HUES64 (cell line): ENCODE measurements at regions not wholly inside any gene's neighbourhood (a gene's known extent, or its start where the extent isn't known, plus 50 kb on each side); places are given as distances from the start of the nearest gene placed in this dataset.

Experiments
- H3K27ac ChIP-seq: 2 replicates; pipeline ENCODE4 v1.7.0; 2013; ENCODE audit warnings: low read depth, low read length, inconsistent platforms
- H3K27me3 ChIP-seq: 2 replicates; pipeline ENCODE4 v1.6.1; 2013; ENCODE audit warnings: mild to moderate bottlenecking, low read length; ENCODE audit not compliant: insufficient read depth
- H3K36me3 ChIP-seq: 2 replicates; pipeline ENCODE4 v1.6.1; 2013; ENCODE audit warnings: mild to moderate bottlenecking, low read length; ENCODE audit not compliant: insufficient read depth
- H3K4me1 ChIP-seq: 2 replicates; pipeline ENCODE4 v1.6.1; 2013; ENCODE audit warnings: mild to moderate bottlenecking, low read length, moderate library complexity; ENCODE audit not compliant: insufficient read depth
- H3K4me3 ChIP-seq: 2 replicates; pipeline ENCODE4 v1.5.1; 2013; ENCODE audit warnings: mild to moderate bottlenecking, low read length, moderate library complexity
- H3K9ac ChIP-seq: 2 replicates; pipeline ENCODE4 v1.6.1; 2013; ENCODE audit warnings: mild to moderate bottlenecking, low read depth, low read length
- H3K9me3 ChIP-seq: 2 replicates; pipeline ENCODE4 v1.6.1; 2013; ENCODE audit warnings: low read depth, low read length; ENCODE audit not compliant: insufficient read depth
- WGBS: fragments of 150-250, 120-280 bp; methylation state at CpG from one replicate; pipeline ENCODE4 v1.1.7; 2013; ENCODE audit warnings: missing lambda C conversion rate; 5-methylcytosine and 5-hydroxymethylcytosine counted together

- no peaks in the 10 kb centered on the region for H3K9me3 ChIP-seq
- H3K27me3 ChIP-seq: no peaks in the 10 kb centered on the region
- peaks cover under 1% of the 10 kb centered on the region; the same call in 1 of the 2 replicates for H3K4me1 ChIP-seq
- no peak overlapping the region for H3K27ac ChIP-seq
- no CpG with 5 or more reads among the region's 1 CpG for WGBS
- no peak overlapping the region for H3K4me3 ChIP-seq
- no peaks in the 10 kb centered on the region for H3K36me3 ChIP-seq
- H3K9ac ChIP-seq: no peak overlapping the region
Observed at GRCh38 chr3:110646055-110646454, 425.6 kb upstream of the NECTIN3 start.

GRCh38 chr3:110646496-110646895, 425.1 kb upstream of the NECTIN3 start:
- Histone ChIP-seq H3K27ac (no peak overlapping the region), H3K4me3 (no peak overlapping the region), H3K9ac (no peak overlapping the region), H3K36me3 (no peaks in the 10 kb centered on the region), H3K9me3 (no peaks in the 10 kb centered on the region), H3K4me1 (no peaks in the 10 kb centered on the region), H3K27me3 (no peaks in the 10 kb centered on the region)

DNA sequence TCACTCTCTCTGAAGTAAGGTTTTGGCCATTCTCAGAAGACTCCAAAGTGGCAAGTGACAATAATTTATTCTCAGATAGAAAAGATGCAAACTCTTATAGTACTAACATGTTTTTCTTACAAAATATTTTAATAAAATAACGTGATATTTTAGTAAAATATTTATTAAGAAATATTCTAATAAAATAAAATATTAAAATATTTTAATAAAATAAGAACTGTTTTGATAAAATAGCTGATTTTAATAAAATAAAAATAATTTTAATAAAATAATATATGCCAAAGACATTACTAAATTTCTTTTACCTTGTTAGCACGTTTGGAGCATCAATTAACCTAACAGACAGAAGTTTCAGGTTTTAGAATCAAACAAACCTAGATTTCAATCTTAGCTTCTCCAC, 424.0 kb upstream of the NECTIN3 start:
- Histone ChIP-seq H3K27me3 (no peaks in the 10 kb centered on the region), H3K4me3 (no peak overlapping the region), H3K9me3 (no peaks in the 10 kb centered on the region), H3K9ac (no peak overlapping the region), H3K4me1 (no peaks in the 10 kb centered on the region), H3K27ac (no peak overlapping the region), H3K36me3 (no peaks in the 10 kb centered on the region)
- 7% methylated on average over 1 of the region's 2 CpGs for WGBS

DNA sequence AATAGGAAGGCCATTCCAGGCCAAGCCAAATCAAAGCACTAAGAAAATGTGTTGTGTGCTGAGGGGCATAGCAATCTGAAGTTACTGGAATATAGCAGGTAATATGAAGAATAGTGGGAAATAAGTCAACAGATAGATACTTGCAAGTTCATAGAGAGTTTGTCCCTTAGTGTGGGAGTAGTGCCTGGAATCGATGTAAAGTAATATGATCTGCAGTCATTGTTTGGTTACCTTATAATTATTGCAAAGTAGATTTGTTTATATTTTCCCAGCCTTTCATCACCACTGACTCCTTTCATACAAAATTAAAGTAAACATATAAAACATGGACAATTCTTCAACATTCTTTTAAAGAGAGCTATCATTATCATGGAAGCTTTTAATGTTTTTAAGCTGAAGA, 420.9 kb upstream of the NECTIN3 start:
- Histone ChIP-seq H3K27me3 (no peaks in the 10 kb centered on the region), H3K9me3 (no peaks in the 10 kb centered on the region), H3K9ac (no peak overlapping the region), H3K27ac (no peak overlapping the region), H3K36me3 (no peaks in the 10 kb centered on the region), H3K4me1 (no peaks in the 10 kb centered on the region), H3K4me3 (no peak overlapping the region)
- WGBS: 92% methylated on average over 1 of the region's 1 CpG

- Histone ChIP-seq H3K4me1 (peaks cover 8% of the 10 kb centered on the region; the same call in 1 of the 2 replicates), H3K36me3 (no peaks in the 10 kb centered on the region)
- WGBS: 89% methylated on average over 3 of the region's 3 CpGs
Observed at GRCh38 chr3:110654843-110655502, 416.6 kb upstream of the NECTIN3 start.

DNA sequence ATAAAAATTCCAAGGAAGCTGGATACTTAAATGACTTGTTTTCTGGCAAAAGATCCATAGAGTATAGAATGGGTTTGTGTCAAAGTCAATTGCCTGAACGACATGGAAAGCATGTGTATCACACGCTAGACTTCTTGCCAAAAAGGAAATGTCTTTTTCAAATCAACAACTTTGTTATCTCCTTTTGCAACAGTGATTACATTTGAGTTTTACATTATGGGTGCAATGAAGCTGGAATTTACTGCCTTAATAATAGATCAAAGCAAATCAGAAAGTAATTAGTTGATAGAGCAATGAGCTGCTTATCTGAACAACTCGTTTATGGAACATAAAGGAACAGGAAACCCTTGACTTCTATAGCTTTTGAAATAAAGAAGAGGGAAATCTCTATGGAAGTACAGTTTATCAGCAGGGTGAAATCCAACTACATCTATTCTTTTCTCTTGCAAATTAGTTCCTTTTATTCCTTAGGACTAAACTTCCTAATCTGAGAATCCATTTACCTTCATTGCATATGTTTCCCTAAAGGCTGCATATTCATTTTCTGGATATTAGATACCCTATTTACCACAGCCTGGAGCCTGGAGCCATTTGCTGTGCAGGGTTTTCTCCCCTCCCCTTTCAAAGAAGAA, 415.1 kb upstream of the NECTIN3 start:
- Histone ChIP-seq H3K4me3 (no peak overlapping the region), H3K9ac (no peak overlapping the region), H3K27ac (no peak overlapping the region), H3K36me3 (no peaks in the 10 kb centered on the region), H3K9me3 (no peaks in the 10 kb centered on the region), H3K4me1 (peaks cover 8% of the 10 kb centered on the region; the same call in 1 of the 2 replicates), H3K27me3 (no peaks in the 10 kb centered on the region)
- 92% methylated on average over 3 of the region's 3 CpGs for WGBS

More at GRCh38 chr3:110654843-110655502, 416.6 kb upstream of the NECTIN3 start:
- no peaks in the 10 kb centered on the region for H3K9me3 ChIP-seq
- no peaks in the 10 kb centered on the region for H3K27me3 ChIP-seq
- H3K27ac ChIP-seq: no peak overlapping the region
- no peak overlapping the region for H3K9ac ChIP-seq
- H3K4me3 ChIP-seq: no peak overlapping the region

- Histone ChIP-seq H3K4me3 (no peak overlapping the region), H3K9ac (no peak overlapping the region), H3K4me1 (no peaks in the 10 kb centered on the region), H3K36me3 (no peaks in the 10 kb centered on the region), H3K9me3 (peaks cover under 1% of the 10 kb centered on the region; the same call in 1 of the 2 replicates), H3K27ac (no peak overlapping the region), H3K27me3 (no peaks in the 10 kb centered on the region)
- 100% methylated on average over 1 of the region's 2 CpGs for WGBS
Observed at GRCh38 chr3:110664148-110664547, 407.5 kb upstream of the NECTIN3 start.

GRCh38 chr3:110666495-110666894, 405.1 kb upstream of the NECTIN3 start:
- H3K4me1 ChIP-seq: no peaks in the 10 kb centered on the region
- no peak overlapping the region for H3K9ac ChIP-seq
- peaks cover 24% of the 10 kb centered on the region for H3K9me3 ChIP-seq
- H3K36me3 ChIP-seq: no peaks in the 10 kb centered on the region
- H3K27ac ChIP-seq: no peak overlapping the region
- H3K27me3 ChIP-seq: no peaks in the 10 kb centered on the region
- WGBS: 90% methylated on average over 2 of the region's 2 CpGs
- no peak overlapping the region for H3K4me3 ChIP-seq

- WGBS: 91% methylated on average over 2 of the region's 2 CpGs
Observed at GRCh38 chr3:110667216-110667615, 404.4 kb upstream of the NECTIN3 start.

DNA sequence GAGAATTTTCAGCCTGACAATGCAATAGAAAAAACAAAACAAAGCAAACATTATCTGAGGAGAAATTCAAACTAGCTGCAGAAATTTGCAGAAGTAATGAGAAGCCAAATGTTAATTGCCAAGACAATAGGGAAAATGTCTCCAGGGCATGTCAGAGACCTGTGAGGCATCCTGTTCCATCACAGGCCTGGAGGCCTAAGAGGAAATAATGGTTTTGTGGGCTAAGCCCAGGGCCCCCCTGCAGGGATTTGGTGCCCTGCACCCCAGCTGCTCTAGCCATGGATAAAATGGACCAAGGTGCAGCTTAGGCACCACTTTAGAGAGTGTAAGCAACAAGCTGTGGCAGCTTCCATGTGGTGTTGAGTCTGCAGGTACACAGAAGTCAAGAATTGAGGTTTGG, 401.2 kb upstream of the NECTIN3 start:
- Histone ChIP-seq H3K27ac (no peak overlapping the region), H3K4me3 (no peak overlapping the region), H3K4me1 (no peaks in the 10 kb centered on the region), H3K36me3 (no peaks in the 10 kb centered on the region), H3K9me3 (peaks cover 26% of the 10 kb centered on the region), H3K9ac (no peak overlapping the region), H3K27me3 (no peaks in the 10 kb centered on the region)

More at GRCh38 chr3:110667216-110667615, 404.4 kb upstream of the NECTIN3 start:
- no peaks in the 10 kb centered on the region for H3K27me3 ChIP-seq
- no peak overlapping the region for H3K27ac ChIP-seq
- no peaks in the 10 kb centered on the region for H3K4me1 ChIP-seq
- H3K4me3 ChIP-seq: no peak overlapping the region
- peaks cover 26% of the 10 kb centered on the region for H3K9me3 ChIP-seq
- no peak overlapping the region for H3K9ac ChIP-seq
- no peaks in the 10 kb centered on the region for H3K36me3 ChIP-seq

DNA sequence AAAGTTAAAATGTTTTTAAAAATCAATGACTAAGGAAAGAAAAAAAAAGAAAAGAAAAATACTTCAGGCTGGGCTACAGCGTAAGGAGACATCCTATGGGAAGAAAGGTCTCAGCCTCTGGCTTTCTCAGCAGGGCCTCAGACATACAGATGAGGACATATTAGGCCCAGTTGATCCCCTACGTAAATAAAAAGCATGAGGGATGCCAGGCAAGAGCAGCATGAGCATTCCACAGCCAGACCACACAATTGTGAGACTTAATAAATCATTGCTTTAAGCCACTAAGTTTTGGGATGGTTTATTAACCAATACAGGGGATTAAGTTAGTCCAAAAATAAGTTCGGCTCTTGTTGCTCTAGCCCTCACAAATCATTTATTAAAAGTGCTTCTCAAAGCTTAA, 394.1 kb upstream of the NECTIN3 start:
- H3K9me3 ChIP-seq: no peaks in the 10 kb centered on the region
- H3K9ac ChIP-seq: no peak overlapping the region
- H3K27ac ChIP-seq: no peak overlapping the region
- no peak overlapping the region for H3K4me3 ChIP-seq
- WGBS: 47% methylated on average over 2 of the region's 3 CpGs
- H3K27me3 ChIP-seq: no peaks in the 10 kb centered on the region
- H3K4me1 ChIP-seq: peaks cover 4% of the 10 kb centered on the region; the same call in 1 of the 2 replicates
- H3K36me3 ChIP-seq: no peaks in the 10 kb centered on the region
